MG63 (cell line): ENCODE measurements at regions not wholly inside any gene's neighbourhood (a gene's known extent, or its start where the extent isn't known, plus 50 kb on each side); places are given as distances from the start of the nearest gene placed in this dataset.
"Not testable (repeated sequence)": the region's sequence is repeated elsewhere in the genome, so short reads cannot be mapped to it uniquely, and the experiment has no call there.

ENCODE experiments used
- DNase-seq: peaks from one replicate; pipeline ENCODE4 v3.0.0-alpha.2; 2020
- H3K27me3 ChIP-seq: fragments of 250-450 bp; sonication (Bioruptor Pico); 2 replicates; pipeline ENCODE4 v1.5.1; 2020; ENCODE audit warnings: mild to moderate bottlenecking, moderate library complexity
- H3K36me3 ChIP-seq: fragments of 250-450 bp; sonication (Bioruptor Pico); 2 replicates; pipeline ENCODE4 v1.5.1; 2020; ENCODE audit warnings: mild to moderate bottlenecking, moderate library complexity
- H3K4me3 ChIP-seq: fragments of 250-450 bp; sonication (Bioruptor Pico); 2 replicates; pipeline ENCODE4 v1.5.1; 2020; ENCODE audit warnings: mild to moderate bottlenecking, moderate library complexity
- H3K9me3 ChIP-seq: fragments of 250-450 bp; sonication (Bioruptor Pico); 2 replicates; pipeline ENCODE4 v1.5.1; 2020; ENCODE audit warnings: mild to moderate bottlenecking, moderate library complexity

GRCh38 chr15:38638126-38638525 is 73.5 kb upstream of the RASGRP1 start:
- Histone ChIP-seq H3K9me3 (no peaks in the 10 kb centered on the region), H3K27me3 (no peaks in the 10 kb centered on the region), H3K4me3 (no peak overlapping the region), H3K36me3 (no peaks in the 10 kb centered on the region)
- no peak for DNase-seq

- Histone ChIP-seq H3K4me3 (no peak overlapping the region), H3K36me3 (no peaks in the 10 kb centered on the region), H3K9me3 (no peaks in the 10 kb centered on the region), H3K27me3 (no peaks in the 10 kb centered on the region)
- no peak for DNase-seq
Measured at GRCh38 chr15:38638811-38639210, 74.2 kb upstream of the RASGRP1 start.

GRCh38 chr15:38642689-38643270 is 78.2 kb upstream of the RASGRP1 start:
- H3K9me3 ChIP-seq, result 0 out of 2 replicates have a peak, but pooled peaks cover 2% of the 10 kb centered on the region
- DNase-seq, result no peak
- H3K27me3 ChIP-seq, result no peaks in the 10 kb centered on the region
- no peak overlapping the region for H3K4me3 ChIP-seq
- no peaks in the 10 kb centered on the region for H3K36me3 ChIP-seq

- not testable (repeated sequence) for H3K27me3 ChIP-seq, DNase-seq, H3K4me3 ChIP-seq, H3K36me3 ChIP-seq, H3K9me3 ChIP-seq
Measured at GRCh38 chr15:38644353-38644752, 79.7 kb upstream of the RASGRP1 start.

GRCh38 chr15:38646716-38647115 is 82.1 kb upstream of the RASGRP1 start:
- H3K36me3 ChIP-seq, result no peaks in the 10 kb centered on the region
- DNase-seq, result no peak
- H3K27me3 ChIP-seq, result no peaks in the 10 kb centered on the region
- H3K4me3 ChIP-seq, result no peak overlapping the region
- H3K9me3 ChIP-seq, result 0 out of 2 replicates have a peak, but pooled peaks cover 2% of the 10 kb centered on the region

- no peak for DNase-seq
- H3K4me3 ChIP-seq, result no peak overlapping the region
- 0 out of 2 replicates have a peak, but pooled peaks cover 2% of the 10 kb centered on the region for H3K9me3 ChIP-seq
- H3K27me3 ChIP-seq, result no peaks in the 10 kb centered on the region
- no peaks in the 10 kb centered on the region for H3K36me3 ChIP-seq
Measured at GRCh38 chr15:38647683-38648082, 83.1 kb upstream of the RASGRP1 start.

- H3K9me3 ChIP-seq, result 0 out of 2 replicates have a peak, but pooled peaks cover 2% of the 10 kb centered on the region
- no peaks in the 10 kb centered on the region for H3K36me3 ChIP-seq
- H3K27me3 ChIP-seq, result no peaks in the 10 kb centered on the region
- no peak overlapping the region for H3K4me3 ChIP-seq
- no peak for DNase-seq
Measured at GRCh38 chr15:38648121-38648843, 83.7 kb upstream of the RASGRP1 start.

GRCh38 chr15:38650384-38650783 is 85.8 kb upstream of the RASGRP1 start:
- Histone ChIP-seq H3K9me3 (no peaks in the 10 kb centered on the region), H3K4me3 (no peak overlapping the region), H3K27me3 (no peaks in the 10 kb centered on the region), H3K36me3 (no peaks in the 10 kb centered on the region)
- no peak for DNase-seq

GRCh38 chr15:38650936-38651327 is 86.3 kb upstream of the RASGRP1 start:
- Histone ChIP-seq H3K27me3 (no peaks in the 10 kb centered on the region), H3K4me3 (no peak overlapping the region), H3K9me3 (no peaks in the 10 kb centered on the region), H3K36me3 (no peaks in the 10 kb centered on the region)
- DNase-seq, result no peak

GRCh38 chr15:38651328-38652038 is 86.9 kb upstream of the RASGRP1 start:
- H3K36me3 ChIP-seq, result no peaks in the 10 kb centered on the region
- H3K27me3 ChIP-seq, result no peaks in the 10 kb centered on the region
- no peak overlapping the region for H3K4me3 ChIP-seq
- H3K9me3 ChIP-seq, result no peaks in the 10 kb centered on the region
- DNase-seq, result no peak

GRCh38 chr15:38652183-38652794 is 87.7 kb upstream of the RASGRP1 start:
- no peaks in the 10 kb centered on the region for H3K27me3 ChIP-seq
- no peak overlapping the region for H3K4me3 ChIP-seq
- H3K36me3 ChIP-seq, result no peaks in the 10 kb centered on the region
- no peaks in the 10 kb centered on the region for H3K9me3 ChIP-seq
- no peak for DNase-seq

GRCh38 chr15:38652998-38653397 is 88.4 kb upstream of the RASGRP1 start:
- H3K9me3 ChIP-seq, result no peaks in the 10 kb centered on the region
- no peaks in the 10 kb centered on the region for H3K36me3 ChIP-seq
- H3K4me3 ChIP-seq, result no peak overlapping the region
- no peaks in the 10 kb centered on the region for H3K27me3 ChIP-seq
- no peak for DNase-seq

- no peak for DNase-seq
Measured at GRCh38 chr15:38658431-38658830, 93.8 kb upstream of the RASGRP1 start.

GRCh38 chr15:38660738-38661137 is 96.1 kb upstream of the RASGRP1 start:
- Histone ChIP-seq H3K9me3 (no peaks in the 10 kb centered on the region), H3K4me3 (no peak overlapping the region), H3K27me3 (peaks cover 3% of the 10 kb centered on the region; the same call in 1 of the 2 replicates), H3K36me3 (no peaks in the 10 kb centered on the region)
- no peak for DNase-seq

More at GRCh38 chr15:38658431-38658830, 93.8 kb upstream of the RASGRP1 start:
- no peak overlapping the region for H3K4me3 ChIP-seq
- H3K36me3 ChIP-seq, result no peaks in the 10 kb centered on the region
- no peaks in the 10 kb centered on the region for H3K9me3 ChIP-seq
- no peaks in the 10 kb centered on the region for H3K27me3 ChIP-seq

GRCh38 chr15:38662033-38662802 is 97.6 kb upstream of the RASGRP1 start:
- Histone ChIP-seq H3K27me3 (peaks cover 11% of the 10 kb centered on the region; the same call in 1 of the 2 replicates), H3K36me3 (no peaks in the 10 kb centered on the region), H3K4me3 (no peak overlapping the region), H3K9me3 (no peaks in the 10 kb centered on the region)
- DNase-seq, result no peak

GRCh38 chr15:38662805-38663204 is 98.2 kb upstream of the RASGRP1 start:
- H3K27me3 ChIP-seq, result peaks cover 11% of the 10 kb centered on the region; the same call in 1 of the 2 replicates
- H3K36me3 ChIP-seq, result no peaks in the 10 kb centered on the region
- no peak overlapping the region for H3K4me3 ChIP-seq
- H3K9me3 ChIP-seq, result no peaks in the 10 kb centered on the region
- no peak for DNase-seq
